ENCODE measurements at regions not wholly inside any gene's neighbourhood (a gene's known extent, or its start where the extent isn't known, plus 50 kb on each side); places are given as distances from the start of the nearest gene placed in this dataset.

GRCh38 chr10:55629793-55630490, 731.1 kb downstream of the ZWINT start:
- no peak for TF ChIP-seq CTCF (conservative IDR thresholded peaks at IDR 0.05)
- TF ChIP-seq EZH2 (IDR thresholded peaks at IDR 0.05; ENCODE audit: low read depth): no peak
